ENCODE measurements at regions not wholly inside any gene's neighbourhood (a gene's known extent, or its start where the extent isn't known, plus 50 kb on each side); places are given as distances from the start of the nearest gene placed in this dataset.

GRCh38 chr15:87129916-87130315 is 1050.2 kb downstream of the AGBL1 start:
- no peak overlapping the region for H3K4me3 Mint-ChIP-seq (ENCODE audit: low read depth, unreplicated experiment)
- no peaks in the 10 kb centered on the region for H3K27me3 Mint-ChIP-seq (ENCODE audit: unreplicated experiment)
- no peak overlapping the region for H3K27ac Mint-ChIP-seq (ENCODE audit: unreplicated experiment)
- H3K36me3 Mint-ChIP-seq (ENCODE audit: insufficient read depth, unreplicated experiment): no peaks in the 10 kb centered on the region
- CTCF ChIA-PET: no interaction called here
- BruUV-seq (replicated peaks): no TSS peak
- intact Hi-C loops (cut with micrococcal nuclease; ENCODE audit: unreplicated experiment): no loop called here
- DNase-seq: no peak
- peaks cover 13% of the 10 kb centered on the region for H3K9me3 Mint-ChIP-seq (ENCODE audit: low read depth, unreplicated experiment)
- no peaks in the 10 kb centered on the region for H3K4me1 Mint-ChIP-seq (ENCODE audit: low read depth, unreplicated experiment)
- TF ChIP-seq CTCF (IDR thresholded peaks at IDR 0.05; ENCODE audit: unreplicated experiment): no peak

- Mint-ChIP-seq H3K9me3 (ENCODE audit: low read depth, unreplicated experiment) (peaks cover 22% of the 10 kb centered on the region), H3K4me1 (ENCODE audit: low read depth, unreplicated experiment) (no peaks in the 10 kb centered on the region), H3K27ac (ENCODE audit: unreplicated experiment) (no peak overlapping the region), H3K4me3 (ENCODE audit: low read depth, unreplicated experiment) (no peak overlapping the region), H3K36me3 (ENCODE audit: insufficient read depth, unreplicated experiment) (no peaks in the 10 kb centered on the region), H3K27me3 (ENCODE audit: unreplicated experiment) (no peaks in the 10 kb centered on the region)
- no peak for TF ChIP-seq CTCF (IDR thresholded peaks at IDR 0.05; ENCODE audit: unreplicated experiment)
- DNase-seq: no peak
- BruUV-seq (replicated peaks): no TSS peak
- CTCF ChIA-PET: no interaction called here
- intact Hi-C loops (cut with micrococcal nuclease; ENCODE audit: unreplicated experiment): no loop called here
These were observed 1044.2 kb downstream of the AGBL1 start for GRCh38 chr15:87123676-87124382.

- DNase-seq: no peak
- Mint-ChIP-seq H3K36me3 (ENCODE audit: insufficient read depth, unreplicated experiment) (no peaks in the 10 kb centered on the region), H3K27me3 (ENCODE audit: unreplicated experiment) (no peaks in the 10 kb centered on the region), H3K27ac (ENCODE audit: unreplicated experiment) (no peak overlapping the region), H3K9me3 (ENCODE audit: low read depth, unreplicated experiment) (peaks cover 19% of the 10 kb centered on the region), H3K4me3 (ENCODE audit: low read depth, unreplicated experiment) (no peak overlapping the region), H3K4me1 (ENCODE audit: low read depth, unreplicated experiment) (no peaks in the 10 kb centered on the region)
- TF ChIP-seq CTCF (IDR thresholded peaks at IDR 0.05; ENCODE audit: unreplicated experiment): no peak
- CTCF ChIA-PET: no interaction called here
- BruUV-seq (replicated peaks): no TSS peak
- intact Hi-C loops (cut with micrococcal nuclease; ENCODE audit: unreplicated experiment): no loop called here
These were observed 1041.7 kb downstream of the AGBL1 start for GRCh38 chr15:87121336-87121735.

GRCh38 chr15:87120555-87120954 is 1040.9 kb downstream of the AGBL1 start:
- TF ChIP-seq CTCF (IDR thresholded peaks at IDR 0.05; ENCODE audit: unreplicated experiment): no peak
- BruUV-seq (replicated peaks): no TSS peak
- no peak overlapping the region for H3K27ac Mint-ChIP-seq (ENCODE audit: unreplicated experiment)
- no peaks in the 10 kb centered on the region for H3K27me3 Mint-ChIP-seq (ENCODE audit: unreplicated experiment)
- H3K4me1 Mint-ChIP-seq (ENCODE audit: low read depth, unreplicated experiment): no peaks in the 10 kb centered on the region
- H3K4me3 Mint-ChIP-seq (ENCODE audit: low read depth, unreplicated experiment): no peak overlapping the region
- no peaks in the 10 kb centered on the region for H3K36me3 Mint-ChIP-seq (ENCODE audit: insufficient read depth, unreplicated experiment)
- CTCF ChIA-PET: no interaction called here
- intact Hi-C loops (cut with micrococcal nuclease; ENCODE audit: unreplicated experiment): no loop called here
- H3K9me3 Mint-ChIP-seq (ENCODE audit: low read depth, unreplicated experiment): peaks cover 15% of the 10 kb centered on the region
- DNase-seq: no peak
